GM23338 (cell line): ENCODE measurements at regions not wholly inside any gene's neighbourhood (a gene's known extent, or its start where the extent isn't known, plus 50 kb on each side); places are given as distances from the start of the nearest gene placed in this dataset.

Experiments
- ATAC-seq: fragments of 200-7000 bp; cut with Tn5 transposase; 3 replicates; pipeline ENCODE4 v1.9.1; 2020
- DNase-seq: peaks from one replicate; pipeline ENCODE4 v3.0.0-alpha.2; 2015; ENCODE audit warnings: low spot score
- H2AFZ ChIP-seq: fragments of 200-600 bp; sonication (generic); 2 replicates; pipeline ENCODE4 v1.8.0; 2016; ENCODE audit warnings: antibody characterized with exemption, mild to moderate bottlenecking, moderate library complexity
- H3F3A ChIP-seq: fragments of 200-600 bp; sonication (generic); replicated peaks from 2 replicates; pipeline ENCODE4 v1.8.0; 2017; ENCODE audit warnings: antibody characterized with exemption, mixed run types, low read depth
- H3K27ac ChIP-seq: fragments of 200-600 bp; sonication (generic); 2 replicates; pipeline ENCODE4 v1.6.1; 2016; ENCODE audit warnings: low read depth
- H3K27me3 ChIP-seq: fragments of 200-600 bp; sonication (generic); 2 replicates; pipeline ENCODE4 v1.8.0; 2016; ENCODE audit warnings: mild to moderate bottlenecking, mixed run types, moderate library complexity; ENCODE audit not compliant: insufficient read depth
- H3K36me3 ChIP-seq: fragments of 200-600 bp; sonication (generic); 2 replicates; pipeline ENCODE4 v1.8.0; 2016; ENCODE audit warnings: mild to moderate bottlenecking; ENCODE audit not compliant: insufficient read depth
- H3K4me1 ChIP-seq: fragments of 200-600 bp; sonication (generic); 2 replicates; pipeline ENCODE4 v1.8.0; 2016; ENCODE audit warnings: mild to moderate bottlenecking, moderate library complexity; ENCODE audit not compliant: insufficient read depth
- H3K4me2 ChIP-seq: fragments of 200-600 bp; sonication (generic); 2 replicates; pipeline ENCODE4 v1.7.1; 2017; ENCODE audit warnings: mixed run types
- H3K4me3 ChIP-seq: fragments of 200-600 bp; sonication (generic); 2 replicates; pipeline ENCODE4 v1.6.1; 2016; ENCODE audit warnings: mixed run types
- H3K79me2 ChIP-seq: fragments of 200-600 bp; sonication (generic); replicated peaks from 2 replicates; pipeline ENCODE4 v1.8.0; 2017; ENCODE audit warnings: mild to moderate bottlenecking; ENCODE audit not compliant: insufficient read depth
- H3K9me2 ChIP-seq: fragments of 200-600 bp; sonication (generic); 2 replicates; pipeline ENCODE4 v1.8.0; 2017; ENCODE audit not compliant: insufficient read depth
- H4K20me1 ChIP-seq: fragments of 200-600 bp; sonication (generic); replicated peaks from 2 replicates; pipeline ENCODE4 v1.8.0; 2017; ENCODE audit warnings: mild to moderate bottlenecking; ENCODE audit not compliant: insufficient read depth
- H3K27ac Mint-ChIP-seq: 2 replicates; pipeline ENCODE4 v1.8.0; 2020; ENCODE audit warnings: inconsistent platforms, mild to moderate bottlenecking, moderate library complexity, mixed read lengths
- H3K27me3 Mint-ChIP-seq: 3 replicates; pipeline ENCODE4 v1.8.0; 2022; ENCODE audit warnings: low read depth, mild to moderate bottlenecking, moderate library complexity, mixed read lengths, inconsistent platforms; ENCODE audit not compliant: insufficient read depth, poor library complexity
- H3K36me3 Mint-ChIP-seq: 3 replicates; pipeline ENCODE4 v1.8.0; 2021; ENCODE audit warnings: low read depth, mild to moderate bottlenecking, inconsistent platforms, moderate library complexity, mixed read lengths
- H3K4me1 Mint-ChIP-seq: 3 replicates; pipeline ENCODE4 v1.8.0; 2020; ENCODE audit warnings: mild to moderate bottlenecking, inconsistent platforms, mixed read lengths
- H3K4me3 Mint-ChIP-seq: 3 replicates; pipeline ENCODE4 v1.8.0; 2021; ENCODE audit warnings: moderate library complexity, mild to moderate bottlenecking, inconsistent platforms, mixed read lengths
- H3K9me3 Mint-ChIP-seq: 3 replicates; pipeline ENCODE4 v1.8.0; 2020; ENCODE audit warnings: moderate library complexity, mild to moderate bottlenecking, inconsistent platforms, mixed read lengths
- CREB1 ChIP-seq: fragments of 250-450 bp; sonication (Bioruptor Pico); IDR thresholded peaks from 2 replicates; pipeline ENCODE4 v1.5.0; 2020; ENCODE audit warnings: low read depth, mild to moderate bottlenecking, moderate library complexity
- ETS1 ChIP-seq: IDR thresholded peaks from 2 replicates; pipeline ENCODE4 v1.6.1; 2016; ENCODE audit warnings: antibody characterized with exemption
- EZH2phosphoT487 ChIP-seq: fragments of 200-600 bp; sonication (generic); IDR thresholded peaks from one replicate; pipeline ENCODE4 v1.8.1; 2018; ENCODE audit warnings: antibody characterized with exemption; ENCODE audit not compliant: unreplicated experiment
- JUNB ChIP-seq: IDR thresholded peaks from one replicate; pipeline ENCODE4 v1.6.1; 2016; ENCODE audit warnings: antibody characterized with exemption; ENCODE audit not compliant: unreplicated experiment
- NANOG ChIP-seq: IDR thresholded peaks from 2 replicates; pipeline ENCODE4 v1.6.1; 2016; ENCODE audit warnings: antibody characterized with exemption, borderline replicate concordance
- POLR2AphosphoS5 ChIP-seq: IDR thresholded peaks from 2 replicates; pipeline ENCODE4 v1.6.1; 2016; ENCODE audit warnings: antibody characterized with exemption, low read depth
- REST ChIP-seq: IDR thresholded peaks from one replicate; pipeline ENCODE4 v1.6.1; 2018; ENCODE audit warnings: antibody characterized with exemption; ENCODE audit not compliant: unreplicated experiment
- STAT1 ChIP-seq: IDR thresholded peaks from one replicate; pipeline ENCODE4 v1.6.1; 2016; ENCODE audit warnings: antibody characterized with exemption; ENCODE audit not compliant: unreplicated experiment
- ZNF114 ChIP-seq: fragments of 250-450 bp; sonication (Bioruptor Pico); IDR thresholded peaks from 2 replicates; pipeline ENCODE4 v1.5.0; 2020; ENCODE audit warnings: mild to moderate bottlenecking, moderate library complexity
- ZNF331 ChIP-seq: fragments of 250-450 bp; sonication (Bioruptor Pico); IDR thresholded peaks from 2 replicates; pipeline ENCODE4 v1.5.0; 2020; ENCODE audit warnings: low read depth, mild to moderate bottlenecking, moderate library complexity
- TF ChIP-seq, protein P1 (sequence below): fragments of 250-450 bp; sonication (Bioruptor Pico); IDR thresholded peaks from 2 replicates; pipeline ENCODE4 v1.5.0; 2020; ENCODE audit warnings: mild to moderate bottlenecking, moderate library complexity

DNA sequence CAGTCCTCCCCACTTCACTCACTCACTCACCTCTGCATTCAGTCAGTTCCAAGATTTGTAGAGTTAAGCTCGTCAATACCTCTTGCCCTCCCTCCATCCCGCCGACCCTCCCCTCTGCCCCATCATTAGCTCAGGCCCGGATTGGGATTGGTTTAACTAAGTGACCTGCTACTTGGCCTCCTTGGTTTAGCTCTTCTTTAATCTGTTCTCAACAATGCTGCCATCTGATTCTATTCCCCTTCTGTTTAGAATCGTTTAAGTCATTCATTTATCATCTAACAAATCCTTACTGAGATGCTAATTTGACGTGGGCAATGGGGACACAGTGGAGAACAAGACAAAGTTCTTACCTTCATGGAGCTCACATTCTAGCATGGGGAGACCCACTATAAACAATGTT lies 204.6 kb downstream of the MTX2 start (continued):
- TF ChIP-seq ZNF114 (CRISPR knock-in tag), result no peak
- TF ChIP-seq EZH2phosphoT487, result no peak
- TF ChIP-seq POLR2AphosphoS5, result no peak
- TF ChIP-seq ETS1, result no peak
- no peak for TF ChIP-seq JUNB
- TF ChIP-seq ZNF331, result no peak
- no peak for TF ChIP-seq CREB1 (CRISPR knock-in tag)
- TF ChIP-seq STAT1, result no peak
- TF ChIP-seq NANOG, result no peak
- TF ChIP-seq REST, result no peak

DNA sequence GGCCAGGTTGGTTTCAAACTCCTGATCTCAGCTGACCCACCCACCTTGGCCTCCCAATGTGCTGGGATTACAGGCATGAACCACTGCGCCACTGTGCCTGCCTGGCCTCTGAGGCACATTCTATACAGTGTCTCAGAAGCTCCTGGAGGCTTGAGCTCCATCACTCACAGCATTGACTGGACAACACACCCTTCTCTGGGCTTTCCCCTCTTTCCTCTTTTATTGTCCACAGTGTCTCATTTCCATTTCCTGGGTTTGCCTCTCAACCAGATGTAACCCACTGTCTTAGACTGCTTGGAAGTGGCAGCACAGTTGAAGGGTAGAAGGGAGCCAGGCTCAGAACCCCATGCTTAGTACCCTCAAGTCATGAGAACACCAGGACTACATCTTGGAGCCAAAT lies 208.1 kb downstream of the MTX2 start:
- Histone ChIP-seq H4K20me1 (no peaks in the 10 kb centered on the region; the same call in 1 of the 2 replicates), H3F3A (no peaks in the 10 kb centered on the region), H2AFZ (no peak overlapping the region), H3K4me1 (no peaks in the 10 kb centered on the region), H3K27me3 (no peaks in the 10 kb centered on the region), H3K36me3 (no peaks in the 10 kb centered on the region), H3K4me2 (no peak overlapping the region), H3K27ac (no peak overlapping the region), H3K4me3 (no peak overlapping the region), H3K79me2 (no peaks in the 10 kb centered on the region), H3K9me2 (peaks cover under 1% of the 10 kb centered on the region; the same call in 1 of the 2 replicates)
- no peak overlapping the region for H3K4me3 Mint-ChIP-seq
- TF ChIP-seq NANOG (no peak), ZNF331 (no peak), POLR2AphosphoS5 (no peak), JUNB (no peak), EZH2phosphoT487 (no peak), ZNF114 (CRISPR knock-in tag) (no peak)
- TF ChIP-seq, protein P1, sequence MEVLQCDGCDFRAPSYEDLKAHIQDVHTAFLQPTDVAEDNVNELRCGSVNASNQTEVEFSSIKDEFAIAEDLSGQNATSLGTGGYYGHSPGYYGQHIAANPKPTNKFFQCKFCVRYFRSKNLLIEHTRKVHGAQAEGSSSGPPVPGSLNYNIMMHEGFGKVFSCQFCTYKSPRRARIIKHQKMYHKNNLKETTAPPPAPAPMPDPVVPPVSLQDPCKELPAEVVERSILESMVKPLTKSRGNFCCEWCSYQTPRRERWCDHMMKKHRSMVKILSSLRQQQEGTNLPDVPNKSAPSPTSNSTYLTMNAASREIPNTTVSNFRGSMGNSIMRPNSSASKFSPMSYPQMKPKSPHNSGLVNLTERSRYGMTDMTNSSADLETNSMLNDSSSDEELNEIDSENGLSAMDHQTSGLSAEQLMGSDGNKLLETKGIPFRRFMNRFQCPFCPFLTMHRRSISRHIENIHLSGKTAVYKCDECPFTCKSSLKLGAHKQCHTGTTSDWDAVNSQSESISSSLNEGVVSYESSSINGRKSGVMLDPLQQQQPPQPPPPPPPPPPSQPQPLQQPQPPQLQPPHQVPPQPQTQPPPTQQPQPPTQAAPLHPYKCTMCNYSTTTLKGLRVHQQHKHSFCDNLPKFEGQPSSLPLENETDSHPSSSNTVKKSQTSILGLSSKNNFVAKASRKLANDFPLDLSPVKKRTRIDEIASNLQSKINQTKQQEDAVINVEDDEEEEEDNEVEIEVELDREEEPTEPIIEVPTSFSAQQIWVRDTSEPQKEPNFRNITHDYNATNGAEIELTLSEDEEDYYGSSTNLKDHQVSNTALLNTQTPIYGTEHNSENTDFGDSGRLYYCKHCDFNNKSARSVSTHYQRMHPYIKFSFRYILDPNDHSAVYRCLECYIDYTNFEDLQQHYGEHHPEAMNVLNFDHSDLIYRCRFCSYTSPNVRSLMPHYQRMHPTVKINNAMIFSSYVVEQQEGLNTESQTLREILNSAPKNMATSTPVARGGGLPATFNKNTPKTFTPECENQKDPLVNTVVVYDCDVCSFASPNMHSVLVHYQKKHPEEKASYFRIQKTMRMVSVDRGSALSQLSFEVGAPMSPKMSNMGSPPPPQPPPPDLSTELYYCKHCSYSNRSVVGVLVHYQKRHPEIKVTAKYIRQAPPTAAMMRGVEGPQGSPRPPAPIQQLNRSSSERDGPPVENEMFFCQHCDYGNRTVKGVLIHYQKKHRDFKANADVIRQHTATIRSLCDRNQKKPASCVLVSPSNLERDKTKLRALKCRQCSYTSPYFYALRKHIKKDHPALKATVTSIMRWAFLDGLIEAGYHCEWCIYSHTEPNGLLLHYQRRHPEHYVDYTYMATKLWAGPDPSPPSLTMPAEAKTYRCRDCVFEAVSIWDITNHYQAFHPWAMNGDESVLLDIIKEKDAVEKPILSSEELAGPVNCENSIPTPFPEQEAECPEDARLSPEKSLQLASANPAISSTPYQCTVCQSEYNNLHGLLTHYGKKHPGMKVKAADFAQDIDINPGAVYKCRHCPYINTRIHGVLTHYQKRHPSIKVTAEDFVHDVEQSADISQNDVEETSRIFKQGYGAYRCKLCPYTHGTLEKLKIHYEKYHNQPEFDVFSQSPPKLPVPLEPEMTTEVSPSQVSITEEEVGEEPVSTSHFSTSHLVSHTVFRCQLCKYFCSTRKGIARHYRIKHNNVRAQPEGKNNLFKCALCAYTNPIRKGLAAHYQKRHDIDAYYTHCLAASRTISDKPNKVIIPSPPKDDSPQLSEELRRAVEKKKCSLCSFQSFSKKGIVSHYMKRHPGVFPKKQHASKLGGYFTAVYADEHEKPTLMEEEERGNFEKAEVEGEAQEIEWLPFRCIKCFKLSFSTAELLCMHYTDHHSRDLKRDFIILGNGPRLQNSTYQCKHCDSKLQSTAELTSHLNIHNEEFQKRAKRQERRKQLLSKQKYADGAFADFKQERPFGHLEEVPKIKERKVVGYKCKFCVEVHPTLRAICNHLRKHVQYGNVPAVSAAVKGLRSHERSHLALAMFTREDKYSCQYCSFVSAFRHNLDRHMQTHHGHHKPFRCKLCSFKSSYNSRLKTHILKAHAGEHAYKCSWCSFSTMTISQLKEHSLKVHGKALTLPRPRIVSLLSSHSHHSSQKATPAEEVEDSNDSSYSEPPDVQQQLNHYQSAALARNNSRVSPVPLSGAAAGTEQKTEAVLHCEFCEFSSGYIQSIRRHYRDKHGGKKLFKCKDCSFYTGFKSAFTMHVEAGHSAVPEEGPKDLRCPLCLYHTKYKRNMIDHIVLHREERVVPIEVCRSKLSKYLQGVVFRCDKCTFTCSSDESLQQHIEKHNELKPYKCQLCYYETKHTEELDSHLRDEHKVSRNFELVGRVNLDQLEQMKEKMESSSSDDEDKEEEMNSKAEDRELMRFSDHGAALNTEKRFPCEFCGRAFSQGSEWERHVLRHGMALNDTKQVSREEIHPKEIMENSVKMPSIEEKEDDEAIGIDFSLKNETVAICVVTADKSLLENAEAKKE (CRISPR knock-in tag), result no peak
- no peaks in the 10 kb centered on the region; the same call in 2 of the 3 replicates for H3K9me3 Mint-ChIP-seq
- 0 out of 3 replicates have a peak, but pooled peaks cover 2% of the 10 kb centered on the region for H3K4me1 Mint-ChIP-seq
- H3K27me3 Mint-ChIP-seq, result peaks cover 8% of the 10 kb centered on the region
- H3K36me3 Mint-ChIP-seq, result no peaks in the 10 kb centered on the region
- no peak overlapping the region for H3K27ac Mint-ChIP-seq
- ATAC-seq (no peak), DNase-seq (no peak)
